Stimulated activated effector memory CD8-positive, alpha-beta T cell treated with anti-CD3 and anti-CD28 coated beads, Interleukin-12 subunit alpha, Interleukin-12 subunit beta, amount 100 ng/mL, for 72 hours (primary cell): ENCODE measurements at regions not wholly inside any gene's neighbourhood (a gene's known extent, or its start where the extent isn't known, plus 50 kb on each side); places are given as distances from the start of the nearest gene placed in this dataset.

Source experiments
- ATAC-seq: fragments of 150-1000 bp; cut with Tn5 transposase; 2 replicates; pipeline ENCODE4 v1.10.0; 2021
- DNase-seq, 2 donors: peaks; one replicate each; pipeline ENCODE4 v3.0.0; 2021 to 2022; ENCODE audit warnings: low spot score in 2 of 2
- H3K27ac Mint-ChIP-seq: one replicate; pipeline ENCODE4 v1.8.0; 2022; ENCODE audit warnings: mild to moderate bottlenecking, mixed read lengths
- H3K36me3 Mint-ChIP-seq: one replicate; pipeline ENCODE4 v1.8.0; 2022; ENCODE audit warnings: mild to moderate bottlenecking, mixed read lengths
- H3K4me1 Mint-ChIP-seq: one replicate; pipeline ENCODE4 v1.8.0; 2022; ENCODE audit warnings: mixed read lengths
- H3K4me3 Mint-ChIP-seq: one replicate; pipeline ENCODE4 v1.8.0; 2022; ENCODE audit warnings: mild to moderate bottlenecking, mixed read lengths
- H3K9me3 Mint-ChIP-seq: one replicate; pipeline ENCODE4 v1.8.0; 2022; ENCODE audit warnings: mixed read lengths

DNA sequence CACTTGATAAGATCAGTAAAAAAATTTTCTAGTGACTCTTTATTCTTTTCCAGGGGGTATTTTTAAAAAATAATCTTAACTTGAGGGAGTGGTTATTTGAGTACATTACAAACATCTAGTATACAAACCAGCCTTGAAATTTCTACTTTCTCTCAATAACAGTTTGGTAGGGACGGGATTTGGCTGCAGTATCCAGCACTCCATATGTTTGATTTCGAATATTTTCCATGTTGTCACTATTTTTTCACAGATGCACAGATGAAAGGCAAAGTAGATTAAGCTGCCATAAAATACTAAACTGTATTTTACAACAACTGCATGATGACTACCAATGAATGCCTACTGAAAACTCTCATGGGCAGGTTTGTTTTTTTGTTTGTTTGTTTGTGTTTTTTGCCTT is 225.0 kb downstream of the COX7B2 start:
- Mint-ChIP-seq H3K27ac (no peak overlapping the region), H3K4me3 (no peak overlapping the region), H3K9me3 (peaks cover 3% of the 10 kb centered on the region), H3K4me1 (no peaks in the 10 kb centered on the region), H3K36me3 (no peaks in the 10 kb centered on the region)
- no peak for ATAC-seq
- DNase-seq: no peak

DNA sequence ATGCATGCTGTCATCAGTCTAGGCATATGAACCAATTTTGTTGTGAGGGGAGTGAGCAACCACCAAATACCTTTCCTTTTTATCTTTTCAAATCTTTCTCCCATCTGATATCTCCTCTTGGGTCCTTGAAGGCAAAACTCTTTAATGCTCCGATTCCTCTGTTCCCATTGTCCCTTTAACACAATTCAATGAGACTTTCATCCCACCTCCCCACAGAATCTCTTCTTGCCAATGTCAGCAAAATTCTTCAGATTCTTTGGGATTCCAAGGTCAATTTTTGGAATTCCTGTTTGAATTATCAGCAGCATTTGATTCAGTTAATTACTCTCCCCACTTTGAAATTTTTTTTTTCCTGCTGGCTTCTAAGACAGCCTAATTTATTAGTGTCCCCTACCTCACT is 232.7 kb downstream of the COX7B2 start:
- Mint-ChIP-seq H3K27ac (no peak overlapping the region), H3K4me1 (no peaks in the 10 kb centered on the region), H3K9me3 (peaks cover 14% of the 10 kb centered on the region), H3K36me3 (no peaks in the 10 kb centered on the region), H3K4me3 (no peak overlapping the region)
- DNase-seq (no peak), ATAC-seq (no peak)

DNA sequence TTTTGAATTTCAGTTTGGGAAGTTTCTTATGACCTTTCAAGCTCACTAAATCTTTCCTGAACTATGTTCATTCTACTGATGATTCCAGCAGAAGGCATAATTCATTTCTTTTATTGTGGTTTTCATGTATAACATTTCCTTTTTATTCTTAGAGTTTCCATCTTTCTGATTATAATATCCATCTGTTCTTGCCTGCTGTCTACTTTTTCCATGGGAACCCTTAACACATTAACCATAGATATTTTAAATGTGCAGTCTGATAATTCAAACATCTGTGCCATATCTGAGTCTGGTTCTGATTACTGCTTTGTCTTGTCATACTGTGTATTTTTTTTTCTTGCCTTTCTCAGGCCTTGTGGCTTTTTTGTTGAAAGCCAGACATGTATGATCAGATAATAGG is 234.7 kb downstream of the COX7B2 start:
- no peaks in the 10 kb centered on the region for H3K36me3 Mint-ChIP-seq

DNA sequence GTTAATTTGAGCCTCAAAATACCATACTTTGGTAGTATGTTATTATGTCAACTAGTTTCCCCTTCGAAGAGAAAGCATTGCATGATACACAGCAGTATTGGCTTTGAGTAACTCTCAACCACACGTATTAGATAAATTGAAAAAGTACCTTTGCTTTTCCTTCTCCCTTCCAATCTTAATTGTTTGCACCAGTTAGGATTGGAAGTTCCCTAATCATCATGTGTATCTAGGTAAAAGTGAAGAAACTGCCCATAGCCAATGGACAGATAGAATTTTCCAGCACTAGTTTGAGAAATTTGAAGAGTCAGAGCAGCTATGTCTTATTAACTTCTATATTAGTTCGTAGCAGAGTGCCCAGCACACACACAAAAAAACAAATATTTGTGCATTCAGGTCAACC is 241.3 kb downstream of the COX7B2 start:
- Mint-ChIP-seq H3K4me3 (no peak overlapping the region), H3K4me1 (no peaks in the 10 kb centered on the region), H3K36me3 (no peaks in the 10 kb centered on the region), H3K27ac (no peak overlapping the region), H3K9me3 (peaks cover 13% of the 10 kb centered on the region)
- no peak for DNase-seq
- no peak for ATAC-seq

More for the DNA sequence above, 234.7 kb downstream of the COX7B2 start:
- H3K4me3 Mint-ChIP-seq: no peak overlapping the region
- H3K4me1 Mint-ChIP-seq: no peaks in the 10 kb centered on the region
- peaks cover 13% of the 10 kb centered on the region for H3K9me3 Mint-ChIP-seq
- H3K27ac Mint-ChIP-seq: no peak overlapping the region
- no peak for ATAC-seq
- no peak for DNase-seq

DNA sequence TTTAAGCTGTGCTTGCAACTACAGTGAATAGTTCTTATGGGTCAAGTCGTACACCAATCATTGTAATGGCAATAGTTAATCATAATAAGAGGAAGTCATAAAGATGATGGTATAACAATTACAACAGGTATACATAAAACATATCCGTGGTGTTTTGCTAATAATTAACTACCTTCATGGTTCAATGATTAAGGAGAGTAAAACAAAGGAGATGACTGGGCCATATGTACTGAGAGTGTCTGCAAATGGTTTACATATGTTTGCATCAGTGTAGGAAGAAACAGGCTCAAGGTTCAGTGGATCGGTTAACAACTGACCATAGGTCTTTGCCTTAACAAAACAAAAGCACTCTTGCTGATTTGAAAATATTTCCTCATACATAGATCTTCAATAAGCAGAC is 253.0 kb downstream of the COX7B2 start:
- Mint-ChIP-seq H3K4me3 (no peak overlapping the region), H3K9me3 (peaks cover 6% of the 10 kb centered on the region), H3K27ac (no peak overlapping the region), H3K4me1 (no peaks in the 10 kb centered on the region), H3K36me3 (no peaks in the 10 kb centered on the region)
- DNase-seq: no peak
- ATAC-seq: no peak

DNA sequence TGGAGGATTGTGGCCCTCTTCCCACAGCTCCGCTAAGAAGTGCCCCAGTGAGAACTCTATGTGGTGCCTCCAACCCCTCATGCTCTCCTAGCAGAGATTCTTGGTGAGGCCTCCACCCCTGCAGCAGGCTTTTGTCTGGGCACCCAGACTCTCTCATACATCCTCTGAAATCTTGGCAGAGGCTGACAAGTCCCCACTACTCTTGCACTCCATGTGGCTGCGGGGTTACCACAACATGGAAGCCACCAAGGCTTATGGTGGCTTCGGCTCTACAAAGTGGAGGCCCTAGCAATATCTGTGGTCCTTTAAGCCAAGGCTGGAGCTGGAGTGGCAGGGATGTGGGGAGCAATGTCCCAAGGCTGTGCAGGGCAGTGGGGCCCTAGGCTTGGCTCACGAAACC is 255.2 kb downstream of the COX7B2 start:
- H3K36me3 Mint-ChIP-seq: no peaks in the 10 kb centered on the region
- H3K4me3 Mint-ChIP-seq: no peak overlapping the region
- H3K9me3 Mint-ChIP-seq: peaks cover 4% of the 10 kb centered on the region
- DNase-seq (no peak), ATAC-seq (peak; percentile 26)
- no peaks in the 10 kb centered on the region for H3K4me1 Mint-ChIP-seq
- H3K27ac Mint-ChIP-seq: no peak overlapping the region

DNA sequence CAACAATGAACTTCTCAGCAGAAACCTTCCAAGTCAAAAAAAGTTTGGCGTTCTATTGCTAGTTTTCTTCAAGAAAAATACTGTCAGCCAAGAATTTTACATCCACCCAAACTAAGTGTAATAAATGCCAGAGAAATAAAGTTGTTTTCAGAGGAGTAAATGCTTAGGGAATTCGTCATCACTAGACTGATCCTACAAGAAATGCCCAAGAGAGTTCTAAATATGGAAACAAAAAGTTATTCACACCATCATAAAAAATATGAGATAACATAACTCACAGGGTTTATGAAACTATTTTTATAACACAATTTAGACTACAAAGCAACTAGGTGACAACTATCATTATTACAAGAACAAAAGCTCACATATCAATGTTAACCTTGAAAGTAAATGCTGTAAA is 259.5 kb upstream of the GABRA2 start:
- no peak overlapping the region for H3K4me3 Mint-ChIP-seq
- no peak overlapping the region for H3K27ac Mint-ChIP-seq
- DNase-seq (no peak), ATAC-seq (no peak)
- H3K36me3 Mint-ChIP-seq: no peaks in the 10 kb centered on the region
- peaks cover 10% of the 10 kb centered on the region for H3K9me3 Mint-ChIP-seq
- H3K4me1 Mint-ChIP-seq: no peaks in the 10 kb centered on the region

DNA sequence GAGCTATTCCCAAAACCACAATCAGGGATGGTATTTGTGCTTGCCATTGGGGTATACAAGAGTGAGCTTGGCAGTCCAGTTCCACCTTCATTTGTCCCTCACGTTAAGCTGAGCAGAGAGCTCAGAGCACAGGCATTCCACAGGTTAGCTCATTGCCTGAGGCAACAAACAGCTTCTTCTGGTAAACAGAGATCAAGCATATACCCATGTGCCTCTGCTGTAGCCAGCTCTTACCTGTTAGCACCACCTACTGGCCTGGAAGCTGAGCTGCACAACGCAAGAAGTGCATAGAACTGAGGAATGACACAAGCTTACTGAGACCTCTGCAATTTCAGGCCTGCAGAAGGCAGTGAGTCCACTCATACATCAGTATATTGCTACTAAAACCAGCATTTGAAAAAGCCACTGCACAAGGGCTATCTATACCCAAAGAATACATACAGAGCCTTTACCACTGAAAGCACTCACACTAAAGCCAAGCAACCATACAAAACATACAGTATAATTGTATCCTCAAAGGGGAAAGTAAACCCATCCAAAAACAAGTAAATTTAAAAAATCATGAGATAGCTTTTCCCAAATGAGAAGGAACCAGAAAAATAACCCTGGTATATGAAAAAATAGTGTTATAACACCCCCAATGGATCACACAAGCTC is 258.3 kb upstream of the GABRA2 start:
- no peak for ATAC-seq
- DNase-seq: no peak
- H3K36me3 Mint-ChIP-seq: no peaks in the 10 kb centered on the region
- H3K9me3 Mint-ChIP-seq: peaks cover 10% of the 10 kb centered on the region
- H3K27ac Mint-ChIP-seq: no peak overlapping the region
- H3K4me3 Mint-ChIP-seq: no peak overlapping the region
- H3K4me1 Mint-ChIP-seq: no peaks in the 10 kb centered on the region

DNA sequence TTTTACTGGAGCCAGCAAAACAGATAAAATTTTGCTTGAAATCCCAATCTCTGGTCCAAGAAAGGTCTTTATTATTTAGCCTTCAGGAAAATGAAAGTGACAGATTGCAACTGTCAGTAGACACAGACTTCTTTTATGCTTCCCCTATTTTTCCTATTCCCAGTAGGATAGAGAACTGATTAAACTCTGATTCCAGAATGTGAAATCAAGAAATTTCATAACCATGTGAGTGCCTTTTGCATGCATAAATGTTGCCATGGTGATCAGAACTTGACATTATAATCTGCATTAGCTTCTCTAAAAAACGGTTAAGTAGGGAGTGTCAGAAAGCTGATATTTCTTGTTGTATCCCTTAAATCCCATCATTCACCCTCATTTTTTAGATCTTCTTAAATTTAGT is 255.2 kb upstream of the GABRA2 start:
- ATAC-seq (no peak), DNase-seq (no peak)
- H3K9me3 Mint-ChIP-seq: peaks cover 13% of the 10 kb centered on the region
- H3K36me3 Mint-ChIP-seq: no peaks in the 10 kb centered on the region
- no peak overlapping the region for H3K27ac Mint-ChIP-seq
- H3K4me3 Mint-ChIP-seq: no peak overlapping the region
- no peaks in the 10 kb centered on the region for H3K4me1 Mint-ChIP-seq
